ENCODE measurements at regions not wholly inside any gene's neighbourhood (a gene's known extent, or its start where the extent isn't known, plus 50 kb on each side); places are given as distances from the start of the nearest gene placed in this dataset.

DNA sequence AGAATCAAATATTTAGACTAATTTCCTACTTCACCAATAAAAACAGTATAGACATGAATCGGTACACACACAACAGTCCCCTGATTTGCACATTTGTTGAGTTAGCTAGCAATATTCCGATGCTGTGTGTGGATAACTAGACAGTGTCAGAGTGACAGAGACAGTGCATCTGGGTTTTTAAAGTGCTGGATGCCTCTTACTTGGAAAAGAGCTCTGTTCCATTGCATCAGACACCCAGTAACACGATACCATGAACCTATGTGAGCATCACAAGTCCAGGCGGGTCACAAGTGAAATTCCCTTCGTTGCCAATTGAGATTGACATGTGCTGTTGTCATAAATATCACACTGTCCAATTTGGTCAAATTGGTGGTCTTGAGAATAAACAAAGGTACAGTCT lies 82.0 kb upstream of the ESRRG start:
- TF ChIP-seq EZH2phosphoT487 (IDR thresholded peaks at IDR 0.05; ENCODE audit: low read depth) = no peak
- TF ChIP-seq, protein P1, sequence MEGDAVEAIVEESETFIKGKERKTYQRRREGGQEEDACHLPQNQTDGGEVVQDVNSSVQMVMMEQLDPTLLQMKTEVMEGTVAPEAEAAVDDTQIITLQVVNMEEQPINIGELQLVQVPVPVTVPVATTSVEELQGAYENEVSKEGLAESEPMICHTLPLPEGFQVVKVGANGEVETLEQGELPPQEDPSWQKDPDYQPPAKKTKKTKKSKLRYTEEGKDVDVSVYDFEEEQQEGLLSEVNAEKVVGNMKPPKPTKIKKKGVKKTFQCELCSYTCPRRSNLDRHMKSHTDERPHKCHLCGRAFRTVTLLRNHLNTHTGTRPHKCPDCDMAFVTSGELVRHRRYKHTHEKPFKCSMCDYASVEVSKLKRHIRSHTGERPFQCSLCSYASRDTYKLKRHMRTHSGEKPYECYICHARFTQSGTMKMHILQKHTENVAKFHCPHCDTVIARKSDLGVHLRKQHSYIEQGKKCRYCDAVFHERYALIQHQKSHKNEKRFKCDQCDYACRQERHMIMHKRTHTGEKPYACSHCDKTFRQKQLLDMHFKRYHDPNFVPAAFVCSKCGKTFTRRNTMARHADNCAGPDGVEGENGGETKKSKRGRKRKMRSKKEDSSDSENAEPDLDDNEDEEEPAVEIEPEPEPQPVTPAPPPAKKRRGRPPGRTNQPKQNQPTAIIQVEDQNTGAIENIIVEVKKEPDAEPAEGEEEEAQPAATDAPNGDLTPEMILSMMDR (IDR thresholded peaks at IDR 0.05; ENCODE audit: low read depth, low read length) = no peak
- Histone ChIP-seq H3K4me1 (ENCODE audit: low read length) (no peaks in the 10 kb centered on the region), H3K27me3 (ENCODE audit: low read depth, low read length) (no peaks in the 10 kb centered on the region), H3K36me3 (replicated peaks; ENCODE audit: low read depth, low read length) (no peaks in the 10 kb centered on the region), H3K9ac (ENCODE audit: low read length) (no peak overlapping the region), H3K27ac (ENCODE audit: low read length) (no peak overlapping the region), H3K4me2 (ENCODE audit: low read length) (no peak overlapping the region), H4K20me1 (ENCODE audit: insufficient read depth, low read length) (no peaks in the 10 kb centered on the region), H3K79me2 (ENCODE audit: low read length) (no peaks in the 10 kb centered on the region), H3K9me3 (ENCODE audit: insufficient read depth, low read length) (no peaks in the 10 kb centered on the region), H2AFZ (ENCODE audit: low read depth, low read length) (no peak overlapping the region), H3K4me3 (ENCODE audit: low read length) (no peak overlapping the region)

DNA sequence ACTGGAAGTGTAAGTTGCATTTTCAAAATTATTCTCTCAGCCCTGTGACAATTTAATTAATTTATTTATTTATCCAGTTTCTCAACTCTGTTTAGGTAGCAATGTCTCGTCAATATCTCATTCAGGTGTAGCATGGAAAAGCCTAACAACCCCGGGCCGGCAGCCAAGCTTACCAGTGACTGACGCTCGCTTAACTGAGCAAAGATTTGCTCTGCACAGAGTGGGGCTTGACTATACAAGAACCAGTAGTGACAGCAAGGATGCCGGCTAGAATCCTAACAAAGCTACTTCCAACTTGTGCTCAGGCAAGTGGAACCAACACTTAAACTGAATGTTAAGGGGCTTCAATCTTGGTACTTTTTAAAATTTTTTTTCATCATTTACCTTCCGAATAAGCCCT lies 80.9 kb upstream of the ESRRG start:
- no peaks in the 10 kb centered on the region for H3K36me3 ChIP-seq (replicated peaks; ENCODE audit: low read depth, low read length)
- H3K27ac ChIP-seq (ENCODE audit: low read length) = no peak overlapping the region
- no peaks in the 10 kb centered on the region for H3K9me3 ChIP-seq (ENCODE audit: insufficient read depth, low read length)
- no peaks in the 10 kb centered on the region for H3K4me1 ChIP-seq (ENCODE audit: low read length)
- no peaks in the 10 kb centered on the region for H4K20me1 ChIP-seq (ENCODE audit: insufficient read depth, low read length)
- no peaks in the 10 kb centered on the region for H3K27me3 ChIP-seq (ENCODE audit: low read depth, low read length)
- H3K9ac ChIP-seq (ENCODE audit: low read length) = no peak overlapping the region
- H3K4me2 ChIP-seq (ENCODE audit: low read length) = no peak overlapping the region
- TF ChIP-seq EZH2phosphoT487 (IDR thresholded peaks at IDR 0.05; ENCODE audit: low read depth) = no peak
- TF ChIP-seq, protein P1 (IDR thresholded peaks at IDR 0.05; ENCODE audit: low read depth, low read length) = no peak
- H3K4me3 ChIP-seq (ENCODE audit: low read length) = no peak overlapping the region
- H2AFZ ChIP-seq (ENCODE audit: low read depth, low read length) = no peak overlapping the region
- no peaks in the 10 kb centered on the region for H3K79me2 ChIP-seq (ENCODE audit: low read length)

DNA sequence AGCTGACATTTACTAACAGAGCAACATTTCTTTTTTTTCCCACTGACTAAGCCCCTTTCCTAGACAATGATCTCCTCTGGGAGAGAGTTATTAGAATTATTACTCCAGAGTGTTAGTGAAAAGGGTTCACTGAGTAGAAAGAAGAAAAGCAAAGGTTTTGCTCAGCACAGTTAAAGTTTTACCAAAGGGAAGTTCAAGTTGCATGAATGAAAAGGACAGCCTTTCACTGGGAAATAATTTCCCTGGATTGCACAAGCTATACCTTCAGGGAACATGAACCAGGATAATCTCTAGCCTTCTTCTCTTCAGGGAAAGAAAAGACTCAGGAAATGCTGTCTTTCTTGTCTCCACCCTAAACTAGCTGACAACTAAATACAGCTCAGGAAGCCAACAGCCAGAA lies 71.4 kb upstream of the ESRRG start:
- H3K4me3 ChIP-seq (ENCODE audit: low read length) = no peak overlapping the region
- no peak overlapping the region for H3K9ac ChIP-seq (ENCODE audit: low read length)
- TF ChIP-seq, protein P1 (IDR thresholded peaks at IDR 0.05; ENCODE audit: low read depth, low read length) = no peak
- TF ChIP-seq EZH2phosphoT487 (IDR thresholded peaks at IDR 0.05; ENCODE audit: low read depth) = no peak
- H3K27me3 ChIP-seq (ENCODE audit: low read depth, low read length) = no peaks in the 10 kb centered on the region
- H2AFZ ChIP-seq (ENCODE audit: low read depth, low read length) = no peak overlapping the region
- no peaks in the 10 kb centered on the region for H3K9me3 ChIP-seq (ENCODE audit: insufficient read depth, low read length)
- H3K36me3 ChIP-seq (replicated peaks; ENCODE audit: low read depth, low read length) = no peaks in the 10 kb centered on the region
- H3K79me2 ChIP-seq (ENCODE audit: low read length) = no peaks in the 10 kb centered on the region
- H3K4me1 ChIP-seq (ENCODE audit: low read length) = no peaks in the 10 kb centered on the region
- H3K27ac ChIP-seq (ENCODE audit: low read length) = no peak overlapping the region
- no peaks in the 10 kb centered on the region for H4K20me1 ChIP-seq (ENCODE audit: insufficient read depth, low read length)
- no peak overlapping the region for H3K4me2 ChIP-seq (ENCODE audit: low read length)

DNA sequence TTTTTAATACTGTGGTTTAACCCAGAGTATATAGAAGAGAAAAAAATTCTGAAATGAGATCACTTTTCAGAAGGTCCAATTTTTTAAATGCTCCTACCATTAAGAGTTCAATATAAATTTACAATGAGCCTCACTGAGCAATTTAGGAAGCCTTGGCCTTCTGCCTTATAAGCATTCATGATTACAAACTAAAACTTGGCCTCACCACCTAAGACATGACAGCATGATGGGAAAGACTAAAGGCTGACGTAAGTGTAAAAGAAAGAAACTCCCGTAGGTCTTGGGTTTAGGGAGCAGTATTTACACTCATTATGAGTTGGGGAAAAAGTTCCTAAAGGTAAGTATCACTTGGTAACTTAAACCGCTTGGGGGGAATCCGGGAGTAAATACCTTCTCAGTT lies 70.7 kb upstream of the ESRRG start:
- TF ChIP-seq EZH2phosphoT487 (IDR thresholded peaks at IDR 0.05; ENCODE audit: low read depth) = no peak
- TF ChIP-seq, protein P1 (IDR thresholded peaks at IDR 0.05; ENCODE audit: low read depth, low read length) = no peak
- no peaks in the 10 kb centered on the region for H3K27me3 ChIP-seq (ENCODE audit: low read depth, low read length)
- H3K4me3 ChIP-seq (ENCODE audit: low read length) = no peak overlapping the region
- H3K4me2 ChIP-seq (ENCODE audit: low read length) = no peak overlapping the region
- H3K79me2 ChIP-seq (ENCODE audit: low read length) = no peaks in the 10 kb centered on the region
- no peak overlapping the region for H3K27ac ChIP-seq (ENCODE audit: low read length)
- no peaks in the 10 kb centered on the region for H3K4me1 ChIP-seq (ENCODE audit: low read length)
- H3K9ac ChIP-seq (ENCODE audit: low read length) = no peak overlapping the region
- no peak overlapping the region for H2AFZ ChIP-seq (ENCODE audit: low read depth, low read length)
- no peaks in the 10 kb centered on the region for H3K36me3 ChIP-seq (replicated peaks; ENCODE audit: low read depth, low read length)
- no peaks in the 10 kb centered on the region for H3K9me3 ChIP-seq (ENCODE audit: insufficient read depth, low read length)
- H4K20me1 ChIP-seq (ENCODE audit: insufficient read depth, low read length) = no peaks in the 10 kb centered on the region

Data from OCI-LY3 (cell line).